MCF 10A (cell line): ENCODE measurements at regions not wholly inside any gene's neighbourhood (a gene's known extent, or its start where the extent isn't known, plus 50 kb on each side); places are given as distances from the start of the nearest gene placed in this dataset.

Source experiments
- BruUV-seq: library from RNA; stranded (reverse); fragments of 400-500 nt; replicated peaks from 2 replicates; lab custom pipeline; 2021; lab: Mats Ljungman, UMichigan
- CTCF ChIA-PET: fragments of 300-600 bp; sonication (Branson Sonifier 250); formaldehyde crosslinking; extraction: SDS; loops from one replicate; lab custom pipeline; 2021; ENCODE audit warnings: antibody characterized with exemption, inconsistent platforms; lab: Yijun Ruan, JAX
- POLR2A ChIA-PET: fragments of 300-600, 350-650 bp; sonication (Branson Sonifier 250); formaldehyde crosslinking; extraction: SDS; loops from one replicate; lab custom pipeline; 2020; ENCODE audit warnings: antibody characterized with exemption, inconsistent platforms; lab: Yijun Ruan, JAX
- DNase-seq: peaks from one replicate; pipeline ENCODE4 v3.0.0-alpha.2; 2018; ENCODE audit not compliant: unreplicated experiment
- H3K27ac Mint-ChIP-seq: one replicate; pipeline ENCODE4 v1.8.0; 2022; ENCODE audit warnings: mild to moderate bottlenecking, low read depth, mixed read lengths; ENCODE audit not compliant: unreplicated experiment
- H3K27me3 Mint-ChIP-seq: one replicate; pipeline ENCODE4 v1.8.0; 2022; ENCODE audit warnings: mixed read lengths; ENCODE audit not compliant: insufficient read depth, unreplicated experiment
- H3K36me3 Mint-ChIP-seq: one replicate; pipeline ENCODE4 v1.8.0; 2022; ENCODE audit warnings: mild to moderate bottlenecking, moderate library complexity, mixed read lengths; ENCODE audit not compliant: insufficient read depth, unreplicated experiment
- H3K4me1 Mint-ChIP-seq: one replicate; pipeline ENCODE4 v1.8.0; 2022; ENCODE audit warnings: mixed read lengths; ENCODE audit not compliant: insufficient read depth, unreplicated experiment
- H3K4me3 Mint-ChIP-seq: one replicate; pipeline ENCODE4 v1.8.0; 2022; ENCODE audit warnings: mild to moderate bottlenecking, moderate library complexity, mixed read lengths; ENCODE audit not compliant: unreplicated experiment
- H3K9me3 Mint-ChIP-seq: one replicate; pipeline ENCODE4 v1.8.0; 2022; ENCODE audit warnings: mixed read lengths; ENCODE audit not compliant: unreplicated experiment
- intact Hi-C: fragments of 100-400 bp; cut with micrococcal nuclease; formaldehyde crosslinking; loops from 2 replicates; pipeline ENCODE4 v1.14.1; 2022
- TF ChIP-seq, protein P1 (sequence below): fragments of 200-600 bp; IDR thresholded peaks from one replicate; pipeline ENCODE4 v1.8.0; 2022; ENCODE audit warnings: antibody characterized with exemption, mild to moderate bottlenecking; ENCODE audit not compliant: unreplicated experiment

DNA sequence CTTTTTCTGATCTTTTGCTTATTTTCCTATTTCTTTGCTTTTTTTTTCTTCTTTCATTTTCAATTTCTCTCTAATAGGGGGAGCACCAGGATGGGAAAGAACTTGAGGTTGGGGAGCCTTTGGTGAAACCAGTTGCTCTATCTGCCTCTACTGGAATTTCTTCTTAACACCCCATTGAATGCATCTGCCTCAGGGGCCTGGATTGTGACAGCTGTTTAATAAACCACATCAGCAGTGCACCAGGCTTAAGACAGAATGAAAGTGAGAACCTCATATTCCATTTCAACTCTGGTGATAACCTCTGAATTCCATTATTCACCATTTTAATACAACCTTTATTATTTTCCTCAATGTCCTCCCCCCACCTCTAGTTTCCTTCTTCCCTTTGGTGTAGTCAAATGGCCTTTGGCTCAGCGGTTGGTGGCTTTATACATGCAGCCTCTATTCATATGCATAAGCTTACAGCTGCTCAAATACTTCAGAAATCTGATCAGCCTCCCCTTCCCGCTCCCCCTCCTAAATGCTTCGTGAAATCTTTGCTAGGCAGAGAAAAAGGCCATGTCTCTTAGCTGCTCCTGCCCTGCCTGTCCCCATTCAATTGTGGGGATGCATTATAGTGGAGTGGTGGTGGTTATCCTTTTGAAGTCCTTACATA, 537.3 kb upstream of the PLXNA2 start:
- DNase-seq = no peak
- intact Hi-C loops = no loop called here
- Mint-ChIP-seq H3K9me3 (no peaks in the 10 kb centered on the region), H3K4me1 (peaks cover 6% of the 10 kb centered on the region), H3K27me3 (no peaks in the 10 kb centered on the region), H3K27ac (no peak overlapping the region), H3K36me3 (no peaks in the 10 kb centered on the region), H3K4me3 (no peak overlapping the region)
- TF ChIP-seq, protein P1, sequence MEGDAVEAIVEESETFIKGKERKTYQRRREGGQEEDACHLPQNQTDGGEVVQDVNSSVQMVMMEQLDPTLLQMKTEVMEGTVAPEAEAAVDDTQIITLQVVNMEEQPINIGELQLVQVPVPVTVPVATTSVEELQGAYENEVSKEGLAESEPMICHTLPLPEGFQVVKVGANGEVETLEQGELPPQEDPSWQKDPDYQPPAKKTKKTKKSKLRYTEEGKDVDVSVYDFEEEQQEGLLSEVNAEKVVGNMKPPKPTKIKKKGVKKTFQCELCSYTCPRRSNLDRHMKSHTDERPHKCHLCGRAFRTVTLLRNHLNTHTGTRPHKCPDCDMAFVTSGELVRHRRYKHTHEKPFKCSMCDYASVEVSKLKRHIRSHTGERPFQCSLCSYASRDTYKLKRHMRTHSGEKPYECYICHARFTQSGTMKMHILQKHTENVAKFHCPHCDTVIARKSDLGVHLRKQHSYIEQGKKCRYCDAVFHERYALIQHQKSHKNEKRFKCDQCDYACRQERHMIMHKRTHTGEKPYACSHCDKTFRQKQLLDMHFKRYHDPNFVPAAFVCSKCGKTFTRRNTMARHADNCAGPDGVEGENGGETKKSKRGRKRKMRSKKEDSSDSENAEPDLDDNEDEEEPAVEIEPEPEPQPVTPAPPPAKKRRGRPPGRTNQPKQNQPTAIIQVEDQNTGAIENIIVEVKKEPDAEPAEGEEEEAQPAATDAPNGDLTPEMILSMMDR = no peak
- ChIA-PET POLR2A (no interaction called here), CTCF (interaction anchor here (0.6 to 1.4 kb wide), 3 partner anchors 12 to 87 kb away, joined by 3 to 7 read pairs (median 3); no protein-coding TSS in a partner anchor)
- no TSS peak for BruUV-seq

DNA sequence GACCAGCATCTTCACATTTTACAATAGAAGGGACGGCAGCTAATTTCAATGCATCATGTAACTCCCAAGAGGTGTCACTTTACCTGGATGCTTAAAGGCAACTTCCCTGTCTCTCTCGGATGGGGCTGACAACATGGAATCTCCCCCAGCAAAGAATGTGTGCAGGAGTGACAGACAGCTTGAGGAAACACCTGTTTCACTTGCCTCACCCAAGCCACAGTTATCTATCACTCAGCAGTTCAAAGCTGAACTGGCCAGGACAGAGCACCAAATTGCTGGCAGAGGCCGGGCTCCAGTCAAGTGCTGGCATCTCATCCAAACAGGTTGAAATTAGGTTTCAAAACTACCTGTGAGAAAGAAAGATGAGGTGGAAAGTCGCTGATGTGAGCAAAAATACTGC, 538.0 kb upstream of the PLXNA2 start:
- Mint-ChIP-seq H3K36me3 (no peaks in the 10 kb centered on the region), H3K9me3 (no peaks in the 10 kb centered on the region), H3K4me3 (no peak overlapping the region), H3K27ac (no peak overlapping the region), H3K4me1 (peaks cover 6% of the 10 kb centered on the region), H3K27me3 (no peaks in the 10 kb centered on the region)
- intact Hi-C loops = no loop called here
- BruUV-seq = no TSS peak
- TF ChIP-seq, protein P1 = no peak
- CTCF ChIA-PET = interaction anchor here (0.5 to 1.4 kb wide), 5 partner anchors 12 to 409 kb away, joined by 3 to 7 read pairs (median 3); no protein-coding TSS in a partner anchor
- no peak for DNase-seq
- POLR2A ChIA-PET = interaction anchor here (0.6 to 0.7 kb wide), 2 partner anchors 13 to 34 kb away, joined by 3 read pairs; no protein-coding TSS in a partner anchor

DNA sequence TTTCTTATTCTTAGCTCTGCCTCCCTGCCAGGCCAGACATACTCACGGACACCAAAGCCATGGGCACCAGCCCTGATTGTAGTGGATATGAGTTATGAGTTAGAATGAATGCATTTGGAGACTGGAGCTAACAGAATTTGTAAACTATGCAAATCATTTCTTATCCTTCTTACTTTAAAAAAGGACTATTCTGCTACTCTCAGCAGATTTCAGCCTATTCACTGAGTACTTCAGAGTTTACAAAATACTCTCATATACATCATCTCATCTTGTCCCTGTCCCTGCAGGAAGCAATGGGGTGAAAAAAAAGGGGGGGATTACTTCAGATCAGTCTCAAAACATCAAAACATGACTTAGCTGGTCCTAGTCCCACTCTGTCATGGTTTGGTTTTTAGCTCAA, 541.4 kb upstream of the PLXNA2 start:
- ChIA-PET POLR2A (interaction anchor here (0.7 to 1.1 kb wide), 3 partner anchors 51 to 453 kb away, joined by 3 read pairs; no protein-coding TSS in a partner anchor), CTCF (interaction anchor here (0.6 to 4.2 kb wide), 7 partner anchors 9 to 770 kb away, joined by 3 to 16 read pairs (median 4); no protein-coding TSS in a partner anchor)
- Mint-ChIP-seq H3K27ac (no peak overlapping the region), H3K36me3 (no peaks in the 10 kb centered on the region), H3K4me3 (no peak overlapping the region), H3K27me3 (no peaks in the 10 kb centered on the region), H3K9me3 (no peaks in the 10 kb centered on the region), H3K4me1 (no peaks in the 10 kb centered on the region)
- TF ChIP-seq, protein P1 = no peak
- DNase-seq = no peak
- no TSS peak for BruUV-seq
- intact Hi-C loops = no loop called here

DNA sequence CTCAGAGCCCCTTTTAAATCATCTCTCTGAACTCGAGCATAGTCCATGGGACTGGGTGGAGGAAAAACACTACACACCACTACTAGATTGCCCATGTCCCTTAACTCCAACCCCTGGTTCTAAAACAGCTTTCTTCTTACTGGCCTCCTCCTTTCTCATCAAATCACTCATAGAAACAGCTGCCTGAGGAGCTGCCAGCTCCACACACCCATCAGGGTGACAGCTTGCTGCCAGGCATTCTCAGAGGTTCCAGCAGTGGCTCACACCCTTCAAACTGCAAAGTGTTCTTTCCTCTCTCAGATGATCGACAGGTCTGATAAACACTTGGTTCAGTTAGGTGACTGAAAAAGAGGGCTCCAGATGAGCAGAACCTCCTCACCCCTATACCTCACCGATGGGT, 543.0 kb upstream of the PLXNA2 start:
- TF ChIP-seq, protein P1 = no peak
- no TSS peak for BruUV-seq
- ChIA-PET POLR2A (interaction anchor here (0.7 to 1.8 kb wide), 3 partner anchors 8 to 198 kb away, joined by 3 to 5 read pairs (median 4); no protein-coding TSS in a partner anchor), CTCF (interaction anchor here (0.7 to 4.2 kb wide), 5 partner anchors 11 to 421 kb away, joined by 3 to 16 read pairs (median 3); no protein-coding TSS in a partner anchor)
- intact Hi-C loops = no loop called here
- H3K27me3 Mint-ChIP-seq = no peaks in the 10 kb centered on the region
- H3K27ac Mint-ChIP-seq = no peak overlapping the region
- H3K9me3 Mint-ChIP-seq = no peaks in the 10 kb centered on the region
- no peak for DNase-seq
- no peaks in the 10 kb centered on the region for H3K36me3 Mint-ChIP-seq
- H3K4me1 Mint-ChIP-seq = no peaks in the 10 kb centered on the region
- no peak overlapping the region for H3K4me3 Mint-ChIP-seq
